Breast epithelium (tissue), 3 donors: ENCODE measurements at regions not wholly inside any gene's neighbourhood (a gene's known extent, or its start where the extent isn't known, plus 50 kb on each side); places are given as distances from the start of the nearest gene placed in this dataset.

Source experiments
- POLR2AphosphoS5 ChIP-seq, 3 donors: sonication (generic); formaldehyde crosslinking; IDR thresholded peaks; one replicate each; pipeline ENCODE4 v1.6.1; 2017; ENCODE audit warnings: antibody characterized with exemption in 3 of 3
- TF ChIP-seq, protein P1 (sequence below), 3 donors: fragments of 450-650 bp; IDR thresholded peaks; one replicate each; pipeline ENCODE4 v1.5.1; 2016 to 2017; ENCODE audit warnings: antibody characterized with exemption in 3 of 3, mild to moderate bottlenecking in 3 of 3, moderate library complexity in 3 of 3

GRCh38 chr14:44372231-44372630, 134.9 kb downstream of the FSCB start:
- TF ChIP-seq, protein P1, sequence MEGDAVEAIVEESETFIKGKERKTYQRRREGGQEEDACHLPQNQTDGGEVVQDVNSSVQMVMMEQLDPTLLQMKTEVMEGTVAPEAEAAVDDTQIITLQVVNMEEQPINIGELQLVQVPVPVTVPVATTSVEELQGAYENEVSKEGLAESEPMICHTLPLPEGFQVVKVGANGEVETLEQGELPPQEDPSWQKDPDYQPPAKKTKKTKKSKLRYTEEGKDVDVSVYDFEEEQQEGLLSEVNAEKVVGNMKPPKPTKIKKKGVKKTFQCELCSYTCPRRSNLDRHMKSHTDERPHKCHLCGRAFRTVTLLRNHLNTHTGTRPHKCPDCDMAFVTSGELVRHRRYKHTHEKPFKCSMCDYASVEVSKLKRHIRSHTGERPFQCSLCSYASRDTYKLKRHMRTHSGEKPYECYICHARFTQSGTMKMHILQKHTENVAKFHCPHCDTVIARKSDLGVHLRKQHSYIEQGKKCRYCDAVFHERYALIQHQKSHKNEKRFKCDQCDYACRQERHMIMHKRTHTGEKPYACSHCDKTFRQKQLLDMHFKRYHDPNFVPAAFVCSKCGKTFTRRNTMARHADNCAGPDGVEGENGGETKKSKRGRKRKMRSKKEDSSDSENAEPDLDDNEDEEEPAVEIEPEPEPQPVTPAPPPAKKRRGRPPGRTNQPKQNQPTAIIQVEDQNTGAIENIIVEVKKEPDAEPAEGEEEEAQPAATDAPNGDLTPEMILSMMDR (IDR thresholded peaks at IDR 0.05), result no peak
- no peak for TF ChIP-seq POLR2AphosphoS5 (IDR thresholded peaks at IDR 0.05)
